Body of pancreas (tissue), 4 donors: ENCODE measurements at regions not wholly inside any gene's neighbourhood (a gene's known extent, or its start where the extent isn't known, plus 50 kb on each side); places are given as distances from the start of the nearest gene placed in this dataset.

Experiments
- POLR2A ChIP-seq, 3 donors: fragments of 450-650 bp; IDR thresholded peaks; one replicate each; pipeline ENCODE4 v1.6.1; 2016; ENCODE audit warnings: antibody characterized with exemption in 3 of 3, mild to moderate bottlenecking in 2 of 3
- TF ChIP-seq, protein P1 (sequence below), 7 experiments: fragments of 450-650 bp in 4 of 7; fragments of 200-600 bp in 3 of 7; sonication (generic) in 3 of 7; IDR thresholded peaks; one replicate each; pipeline ENCODE4 v1.5.1; 2016 to 2019; ENCODE audit warnings: antibody characterized with exemption in 7 of 7

DNA sequence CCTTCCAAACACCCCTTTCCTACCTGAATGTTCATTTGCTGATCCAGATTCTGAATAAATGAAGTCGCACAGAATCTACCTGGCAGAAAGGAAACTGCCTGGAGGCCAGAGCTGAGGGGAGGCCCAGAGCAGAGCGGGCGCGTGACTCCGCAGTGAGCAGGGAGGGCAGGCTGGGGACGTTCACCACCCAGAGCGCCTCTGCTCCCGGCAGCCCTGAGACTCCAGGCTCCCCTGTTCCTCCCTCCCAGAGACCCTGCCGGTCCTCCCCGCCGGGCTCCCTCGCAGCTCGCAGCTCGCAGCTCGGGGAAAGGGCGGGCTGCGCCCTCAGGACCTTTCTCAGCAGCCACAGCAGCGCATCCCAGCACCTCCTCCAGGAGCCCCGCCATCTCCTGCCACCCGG is 176.7 kb upstream of the ZNF32 start:
- TF ChIP-seq, protein P1, sequence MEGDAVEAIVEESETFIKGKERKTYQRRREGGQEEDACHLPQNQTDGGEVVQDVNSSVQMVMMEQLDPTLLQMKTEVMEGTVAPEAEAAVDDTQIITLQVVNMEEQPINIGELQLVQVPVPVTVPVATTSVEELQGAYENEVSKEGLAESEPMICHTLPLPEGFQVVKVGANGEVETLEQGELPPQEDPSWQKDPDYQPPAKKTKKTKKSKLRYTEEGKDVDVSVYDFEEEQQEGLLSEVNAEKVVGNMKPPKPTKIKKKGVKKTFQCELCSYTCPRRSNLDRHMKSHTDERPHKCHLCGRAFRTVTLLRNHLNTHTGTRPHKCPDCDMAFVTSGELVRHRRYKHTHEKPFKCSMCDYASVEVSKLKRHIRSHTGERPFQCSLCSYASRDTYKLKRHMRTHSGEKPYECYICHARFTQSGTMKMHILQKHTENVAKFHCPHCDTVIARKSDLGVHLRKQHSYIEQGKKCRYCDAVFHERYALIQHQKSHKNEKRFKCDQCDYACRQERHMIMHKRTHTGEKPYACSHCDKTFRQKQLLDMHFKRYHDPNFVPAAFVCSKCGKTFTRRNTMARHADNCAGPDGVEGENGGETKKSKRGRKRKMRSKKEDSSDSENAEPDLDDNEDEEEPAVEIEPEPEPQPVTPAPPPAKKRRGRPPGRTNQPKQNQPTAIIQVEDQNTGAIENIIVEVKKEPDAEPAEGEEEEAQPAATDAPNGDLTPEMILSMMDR (IDR thresholded peaks at IDR 0.05), result no peak
- TF ChIP-seq POLR2A (IDR thresholded peaks at IDR 0.05), result no peak
